ENCODE measurements at regions not wholly inside any gene's neighbourhood (a gene's known extent, or its start where the extent isn't known, plus 50 kb on each side); places are given as distances from the start of the nearest gene placed in this dataset.

DNA sequence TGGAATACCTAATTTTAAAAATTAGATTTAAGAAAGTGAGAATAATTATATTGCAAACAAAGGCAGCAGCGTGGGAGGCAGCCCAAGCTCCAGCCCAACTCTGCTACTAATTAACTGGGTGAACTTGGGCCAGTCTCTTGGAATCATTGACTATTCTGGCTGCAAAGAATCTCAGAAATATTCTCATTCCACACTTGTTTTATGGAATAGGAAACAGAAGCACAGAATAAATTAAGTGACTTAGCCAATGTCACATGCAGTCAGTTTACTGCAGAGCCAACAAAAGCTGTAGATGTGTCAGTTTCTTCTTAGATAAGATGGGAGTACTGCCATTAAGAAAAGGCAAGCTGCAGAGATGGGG, 132.6 kb upstream of the FAM9B start:
- Histone ChIP-seq H3K27ac (no peak overlapping the region), H3K9me3 (no peaks in the 10 kb centered on the region), H3K4me3 (no peak overlapping the region), H3K36me3 (no peaks in the 10 kb centered on the region), H3K4me1 (no peaks in the 10 kb centered on the region), H3K27me3 (no peaks in the 10 kb centered on the region)
- no peak for DNase-seq
- TF ChIP-seq POLR2A (IDR thresholded peaks at IDR 0.05): no peak
- TF ChIP-seq, protein P1, sequence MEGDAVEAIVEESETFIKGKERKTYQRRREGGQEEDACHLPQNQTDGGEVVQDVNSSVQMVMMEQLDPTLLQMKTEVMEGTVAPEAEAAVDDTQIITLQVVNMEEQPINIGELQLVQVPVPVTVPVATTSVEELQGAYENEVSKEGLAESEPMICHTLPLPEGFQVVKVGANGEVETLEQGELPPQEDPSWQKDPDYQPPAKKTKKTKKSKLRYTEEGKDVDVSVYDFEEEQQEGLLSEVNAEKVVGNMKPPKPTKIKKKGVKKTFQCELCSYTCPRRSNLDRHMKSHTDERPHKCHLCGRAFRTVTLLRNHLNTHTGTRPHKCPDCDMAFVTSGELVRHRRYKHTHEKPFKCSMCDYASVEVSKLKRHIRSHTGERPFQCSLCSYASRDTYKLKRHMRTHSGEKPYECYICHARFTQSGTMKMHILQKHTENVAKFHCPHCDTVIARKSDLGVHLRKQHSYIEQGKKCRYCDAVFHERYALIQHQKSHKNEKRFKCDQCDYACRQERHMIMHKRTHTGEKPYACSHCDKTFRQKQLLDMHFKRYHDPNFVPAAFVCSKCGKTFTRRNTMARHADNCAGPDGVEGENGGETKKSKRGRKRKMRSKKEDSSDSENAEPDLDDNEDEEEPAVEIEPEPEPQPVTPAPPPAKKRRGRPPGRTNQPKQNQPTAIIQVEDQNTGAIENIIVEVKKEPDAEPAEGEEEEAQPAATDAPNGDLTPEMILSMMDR (IDR thresholded peaks at IDR 0.05): no peak

DNA sequence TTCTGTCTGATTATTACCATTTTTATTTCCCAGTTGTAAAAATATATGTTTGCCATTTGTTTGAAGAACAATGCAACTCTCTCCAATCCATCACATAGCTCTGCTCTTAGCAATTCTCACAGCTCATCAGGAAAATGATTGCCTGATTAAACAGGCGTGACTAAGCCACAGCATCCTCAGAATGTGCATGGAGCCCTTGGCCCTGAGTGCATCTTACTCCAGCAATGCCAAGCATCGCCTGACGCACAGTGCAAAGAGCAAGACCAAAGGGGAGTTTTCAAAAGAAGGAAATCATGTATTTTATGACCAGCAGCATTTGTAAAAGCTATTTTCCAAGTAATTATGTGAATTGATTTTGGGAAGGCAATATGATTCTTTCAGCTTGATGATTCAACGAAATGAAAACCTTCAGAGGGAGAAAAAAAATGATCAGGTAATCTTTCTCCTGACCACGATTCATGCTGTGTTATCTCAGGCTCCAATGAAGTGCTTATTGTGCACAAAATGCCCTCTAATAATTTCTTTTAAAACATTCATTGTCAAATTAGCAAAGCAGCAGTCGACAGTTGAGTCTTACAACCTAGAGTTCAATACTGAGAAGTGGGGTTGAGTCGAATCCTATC, 138.0 kb upstream of the FAM9B start:
- TF ChIP-seq, protein P1 (IDR thresholded peaks at IDR 0.05): no peak
- no peak for TF ChIP-seq POLR2A (IDR thresholded peaks at IDR 0.05)
- H3K27ac ChIP-seq: no peak overlapping the region
- no peaks in the 10 kb centered on the region for H3K9me3 ChIP-seq
- no peak overlapping the region for H3K4me3 ChIP-seq
- no peaks in the 10 kb centered on the region for H3K36me3 ChIP-seq
- no peaks in the 10 kb centered on the region for H3K27me3 ChIP-seq
- DNase-seq: no peak
- no peaks in the 10 kb centered on the region for H3K4me1 ChIP-seq

DNA sequence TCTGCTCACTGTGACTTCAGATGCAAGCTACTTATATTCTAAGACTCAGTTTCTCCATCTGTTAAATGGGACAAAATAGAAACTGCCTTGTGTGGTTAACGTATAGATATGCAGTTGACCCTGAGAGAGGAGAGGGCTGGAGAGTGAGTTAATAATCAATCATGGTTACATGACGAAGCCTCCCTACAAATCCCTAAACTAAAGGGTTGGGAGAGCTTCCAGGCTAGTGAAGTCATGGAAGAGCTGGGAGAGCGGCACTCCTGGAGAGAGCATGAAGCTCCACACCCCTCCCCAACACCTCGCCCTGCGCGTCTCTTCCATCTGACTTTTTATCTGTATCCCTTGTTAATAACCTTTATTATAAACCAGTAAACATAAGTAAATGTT, 138.5 kb upstream of the FAM9B start:
- H3K27ac ChIP-seq: no peak overlapping the region
- TF ChIP-seq, protein P1 (IDR thresholded peaks at IDR 0.05): no peak
- TF ChIP-seq POLR2A (IDR thresholded peaks at IDR 0.05): no peak
- H3K27me3 ChIP-seq: no peaks in the 10 kb centered on the region
- H3K4me1 ChIP-seq: no peaks in the 10 kb centered on the region
- no peaks in the 10 kb centered on the region for H3K36me3 ChIP-seq
- H3K4me3 ChIP-seq: no peak overlapping the region
- H3K9me3 ChIP-seq: no peaks in the 10 kb centered on the region
- no peak for DNase-seq

DNA sequence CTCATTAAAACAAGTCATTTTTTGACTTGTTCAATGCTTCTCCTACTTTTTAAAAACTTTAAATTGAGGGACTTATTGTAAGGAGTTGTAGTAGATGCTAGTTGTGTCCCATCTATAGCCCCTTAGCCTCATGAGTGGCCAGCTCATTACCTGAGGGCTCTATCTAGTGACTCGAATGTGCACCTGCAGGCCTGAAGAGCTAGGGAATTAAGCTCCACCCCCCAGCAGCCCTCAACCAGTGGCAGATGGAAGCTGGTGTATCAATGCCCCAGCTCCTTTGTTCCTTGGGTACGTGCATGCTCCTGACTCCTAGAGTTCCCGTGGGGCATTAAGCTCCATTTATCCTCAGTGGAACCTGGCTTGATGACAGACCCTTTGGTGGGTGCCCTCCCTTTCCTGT, 146.7 kb upstream of the FAM9B start:
- Histone ChIP-seq H3K27ac (no peak overlapping the region), H3K4me3 (no peak overlapping the region), H3K36me3 (no peaks in the 10 kb centered on the region), H3K4me1 (no peaks in the 10 kb centered on the region), H3K9me3 (no peaks in the 10 kb centered on the region), H3K27me3 (no peaks in the 10 kb centered on the region)
- DNase-seq: no peak
- no peak for TF ChIP-seq POLR2A (IDR thresholded peaks at IDR 0.05)
- TF ChIP-seq, protein P1 (IDR thresholded peaks at IDR 0.05): no peak

DNA sequence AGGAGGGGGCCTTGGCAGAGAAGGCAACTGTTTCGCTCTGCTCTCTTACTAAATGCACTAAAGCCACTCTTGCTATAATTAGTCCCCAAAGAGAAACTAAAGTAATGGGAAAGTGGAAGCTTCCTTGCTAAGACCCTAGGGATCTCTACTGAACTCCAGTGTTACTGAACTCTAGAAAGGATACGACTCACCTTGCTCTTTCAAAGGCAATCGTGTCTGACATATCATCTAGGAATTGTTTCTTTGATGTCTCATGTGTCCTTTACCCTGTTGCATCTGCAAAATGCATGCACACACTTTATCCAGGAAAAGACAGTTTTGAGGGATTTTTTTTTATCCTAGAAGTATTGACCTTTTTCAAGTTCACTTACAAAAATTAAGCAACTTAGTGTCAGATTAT, 148.1 kb upstream of the FAM9B start:
- no peaks in the 10 kb centered on the region for H3K36me3 ChIP-seq
- H3K4me1 ChIP-seq: no peaks in the 10 kb centered on the region
- no peak overlapping the region for H3K4me3 ChIP-seq
- DNase-seq: no peak
- H3K9me3 ChIP-seq: no peaks in the 10 kb centered on the region
- TF ChIP-seq, protein P1 (IDR thresholded peaks at IDR 0.05): no peak
- no peak for TF ChIP-seq POLR2A (IDR thresholded peaks at IDR 0.05)
- no peak overlapping the region for H3K27ac ChIP-seq
- H3K27me3 ChIP-seq: no peaks in the 10 kb centered on the region

DNA sequence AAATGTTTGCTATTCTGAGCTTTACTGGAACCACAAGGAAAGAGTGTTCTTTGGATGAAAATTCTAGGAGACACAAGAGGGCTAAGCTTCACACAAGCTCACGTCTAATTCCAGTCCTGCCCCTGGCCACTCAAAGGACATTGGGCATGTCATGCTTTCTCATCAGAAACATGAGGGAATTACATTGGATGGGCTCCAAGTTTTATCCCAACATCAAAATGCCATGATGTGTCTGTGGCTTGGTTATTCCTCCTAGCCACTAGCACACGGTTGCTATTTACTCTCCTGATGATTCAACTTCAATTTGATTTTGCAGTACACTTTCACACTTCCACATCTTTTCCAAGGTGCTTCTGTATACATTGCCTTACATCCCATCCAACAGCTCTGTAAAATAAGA, 149.6 kb upstream of the FAM9B start:
- no peak for TF ChIP-seq POLR2A (IDR thresholded peaks at IDR 0.05)
- TF ChIP-seq, protein P1 (IDR thresholded peaks at IDR 0.05): no peak
- Histone ChIP-seq H3K27me3 (no peaks in the 10 kb centered on the region), H3K9me3 (no peaks in the 10 kb centered on the region), H3K36me3 (no peaks in the 10 kb centered on the region), H3K4me1 (no peaks in the 10 kb centered on the region), H3K27ac (no peak overlapping the region), H3K4me3 (no peak overlapping the region)
- no peak for DNase-seq
